ENCODE measurements at regions not wholly inside any gene's neighbourhood (a gene's known extent, or its start where the extent isn't known, plus 50 kb on each side); places are given as distances from the start of the nearest gene placed in this dataset.

- DNase-seq (ENCODE audit: low read depth) = no peak
- H3K4me3 ChIP-seq (ENCODE audit: low read depth, low read length) = no peak overlapping the region
- TF ChIP-seq CTCF (IDR thresholded peaks at IDR 0.05; ENCODE audit: low read depth, low read length, missing control alignments) = no peak
Measured at GRCh38 chr9:11558043-11558442, 945.2 kb upstream of the PTPRD start.

GRCh38 chr9:11559001-11559776 is 946.4 kb upstream of the PTPRD start:
- no peak for TF ChIP-seq CTCF (IDR thresholded peaks at IDR 0.05; ENCODE audit: low read depth, low read length, missing control alignments)
- H3K4me3 ChIP-seq (ENCODE audit: low read depth, low read length) = no peak overlapping the region
- no peak for DNase-seq (ENCODE audit: low read depth)

- no peak for DNase-seq (ENCODE audit: low read depth)
- TF ChIP-seq CTCF (IDR thresholded peaks at IDR 0.05; ENCODE audit: low read depth, low read length, missing control alignments) = no peak
Measured at GRCh38 chr9:11577522-11577921, 964.7 kb upstream of the PTPRD start.

DNA sequence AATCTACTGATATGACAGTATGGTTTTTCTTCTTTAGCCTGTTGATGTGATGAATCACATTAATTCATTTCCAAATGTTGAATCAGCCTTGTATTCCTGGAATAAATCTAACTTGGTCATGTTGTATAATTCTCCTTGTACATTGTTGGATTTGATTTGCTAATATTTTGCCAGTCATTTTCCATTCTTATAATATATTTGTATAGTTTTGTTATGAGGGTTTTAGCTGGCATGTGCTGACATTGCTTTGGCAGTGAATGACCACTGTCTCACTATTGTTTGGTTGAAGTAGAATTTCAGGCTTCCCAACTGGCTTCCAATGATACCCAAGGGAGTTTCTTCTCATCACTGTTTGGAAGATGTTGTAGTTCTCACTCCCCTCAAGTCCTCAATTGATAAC is 983.0 kb upstream of the PTPRD start:
- TF ChIP-seq CTCF (IDR thresholded peaks at IDR 0.05; ENCODE audit: low read depth, low read length, missing control alignments) = no peak
- H3K4me3 ChIP-seq (ENCODE audit: low read depth, low read length) = no peak overlapping the region

More at GRCh38 chr9:11577522-11577921, 964.7 kb upstream of the PTPRD start:
- H3K4me3 ChIP-seq (ENCODE audit: low read depth, low read length) = no peak overlapping the region

GRCh38 chr9:11618241-11618805 is 1005.5 kb upstream of the PTPRD start:
- no peak for TF ChIP-seq CTCF (IDR thresholded peaks at IDR 0.05; ENCODE audit: low read depth, low read length, missing control alignments)
- DNase-seq (ENCODE audit: low read depth) = no peak
- no peak overlapping the region for H3K4me3 ChIP-seq (ENCODE audit: low read depth, low read length)

More for the DNA sequence above, 983.0 kb upstream of the PTPRD start:
- DNase-seq (ENCODE audit: low read depth) = no peak

DNA sequence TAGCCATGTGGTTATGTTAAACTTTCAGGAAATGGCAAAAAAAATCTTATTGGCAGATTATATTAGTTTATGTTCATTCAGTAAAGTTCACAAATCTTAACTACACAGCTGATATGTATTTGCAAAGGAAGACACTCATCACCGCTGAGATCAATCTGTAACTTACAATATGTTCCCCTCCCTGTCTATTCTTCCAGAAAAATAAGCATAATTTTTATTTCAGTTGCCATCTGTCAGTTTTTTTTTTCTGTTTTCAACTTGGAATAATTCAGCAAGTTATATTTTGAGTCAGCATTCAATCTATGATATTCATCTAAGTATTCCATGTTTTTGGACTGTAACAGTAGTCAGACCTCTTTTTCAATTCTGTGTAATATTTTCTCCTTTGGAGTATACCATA is 1019.9 kb upstream of the PTPRD start:
- no peak for DNase-seq (ENCODE audit: low read depth)
- no peak for TF ChIP-seq CTCF (IDR thresholded peaks at IDR 0.05; ENCODE audit: low read depth, low read length, missing control alignments)
- H3K4me3 ChIP-seq (ENCODE audit: low read depth, low read length) = no peak overlapping the region

- TF ChIP-seq CTCF (IDR thresholded peaks at IDR 0.05; ENCODE audit: low read depth, low read length, missing control alignments) = no peak
Measured at GRCh38 chr9:11646831-11647230, 1034.0 kb upstream of the PTPRD start.

More at GRCh38 chr9:11646831-11647230, 1034.0 kb upstream of the PTPRD start:
- H3K4me3 ChIP-seq (ENCODE audit: low read depth, low read length) = no peak overlapping the region
- DNase-seq (ENCODE audit: low read depth) = no peak
